OCI-LY7 (cell line): ENCODE measurements at regions not wholly inside any gene's neighbourhood (a gene's known extent, or its start where the extent isn't known, plus 50 kb on each side); places are given as distances from the start of the nearest gene placed in this dataset.

Experiments
- BruUV-seq: library from RNA; stranded (reverse); fragments of 400-500 nt; replicated peaks from 2 replicates; lab custom pipeline; 2021; lab: Mats Ljungman, UMichigan
- CTCF ChIA-PET: fragments of 300-600 bp; sonication (Branson Sonifier 250); formaldehyde crosslinking; loops from one replicate; lab custom pipeline; 2022; ENCODE audit warnings: antibody characterized with exemption; ENCODE audit not compliant: unreplicated experiment; lab: Charles Lee
- POLR2A ChIA-PET: fragments of 300-600 bp; sonication (Branson Sonifier 250); formaldehyde crosslinking; loops from one replicate; lab custom pipeline; 2022; ENCODE audit warnings: antibody characterized with exemption; lab: Charles Lee
- DNase-seq: peaks from one replicate; pipeline ENCODE4 v3.0.0-alpha.2; 2015; ENCODE audit warnings: low spot score
- H2AFZ ChIP-seq: fragments of 200-600 bp; sonication (generic), shearing (Covaris generic); 2 replicates; pipeline ENCODE4 v1.6.1; 2014; ENCODE audit warnings: mild to moderate bottlenecking, antibody characterized with exemption, low read length, moderate library complexity
- H3K27ac ChIP-seq: fragments of 200-600 bp; sonication (generic); 2 replicates; pipeline ENCODE4 v1.5.1; 2014; ENCODE audit warnings: mixed run types, low read depth, mild to moderate bottlenecking, moderate library complexity, low read length, inconsistent platforms; ENCODE audit not compliant: poor library complexity, severe bottlenecking
- H3K36me3 ChIP-seq: fragments of 200-600 bp; sonication (generic); 2 replicates; pipeline ENCODE4 v1.6.1; 2014; ENCODE audit warnings: mild to moderate bottlenecking, antibody characterized with exemption, low read length, moderate library complexity, mixed read lengths; ENCODE audit not compliant: insufficient read depth
- H3K4me1 ChIP-seq: fragments of 200-600 bp; sonication (generic); 2 replicates; pipeline ENCODE4 v1.5.1; 2014; ENCODE audit warnings: mild to moderate bottlenecking, low read length; ENCODE audit not compliant: insufficient read depth, poor library complexity, severe bottlenecking
- H3K4me2 ChIP-seq: fragments of 200-600 bp; sonication (generic); 2 replicates; pipeline ENCODE4 v1.6.1; 2014; ENCODE audit warnings: mild to moderate bottlenecking, low read length
- H3K4me3 ChIP-seq: fragments of 200-600 bp; sonication (generic); 2 replicates; pipeline ENCODE4 v1.5.1; 2014; ENCODE audit warnings: mild to moderate bottlenecking, low read depth, low read length; ENCODE audit not compliant: poor library complexity, severe bottlenecking
- H3K79me2 ChIP-seq: fragments of 200-600 bp; sonication (generic); 2 replicates; pipeline ENCODE4 v1.6.1; 2016; ENCODE audit warnings: low read depth, mild to moderate bottlenecking, low read length, moderate library complexity, mixed read lengths; ENCODE audit not compliant: insufficient read depth
- H3K9me2 ChIP-seq: fragments of 200-600 bp; sonication (generic); 2 replicates; pipeline ENCODE4 v1.6.1; 2016; ENCODE audit warnings: mild to moderate bottlenecking, low read length, mixed read lengths; ENCODE audit not compliant: insufficient read depth
- H3K9me3 ChIP-seq: fragments of 200-600 bp; sonication (generic); 2 replicates; pipeline ENCODE4 v1.6.1; 2014; ENCODE audit warnings: mild to moderate bottlenecking, mixed run types, low read length, mixed read lengths
- H4K20me1 ChIP-seq: fragments of 200-600 bp; sonication (generic); 2 replicates; pipeline ENCODE4 v1.6.1; 2014; ENCODE audit warnings: mild to moderate bottlenecking, antibody characterized with exemption, low read length, moderate library complexity, mixed read lengths; ENCODE audit not compliant: insufficient read depth
- CTCF ChIP-seq: fragments of 200-600 bp; sonication (generic); conservative IDR thresholded peaks from 2 replicates; pipeline ENCODE4 v1.5.1; 2014; ENCODE audit warnings: mild to moderate bottlenecking, antibody characterized with exemption, low read length, moderate library complexity, mixed read lengths
- EZH2phosphoT487 ChIP-seq: fragments of 200-600 bp; sonication (generic); IDR thresholded peaks from 2 replicates; pipeline ENCODE4 v1.6.1; 2018; ENCODE audit warnings: low read depth, borderline replicate concordance, mild to moderate bottlenecking, mixed run types, antibody characterized with exemption, low read length, moderate library complexity, mixed read lengths
- intact Hi-C: fragments of 100-400 bp; cut with micrococcal nuclease; formaldehyde crosslinking; loops from one replicate; pipeline ENCODE4 v1.10.0; 2022; ENCODE audit not compliant: unreplicated experiment

GRCh38 chr2:240233885-240234502 lies 93.5 kb upstream of the OTOS start:
- H3K79me2 ChIP-seq = no peaks in the 10 kb centered on the region
- DNase-seq = no peak
- no peak overlapping the region for H3K4me3 ChIP-seq
- H3K4me2 ChIP-seq = no peak overlapping the region
- no peak overlapping the region for H2AFZ ChIP-seq
- H4K20me1 ChIP-seq = no peaks in the 10 kb centered on the region
- no peaks in the 10 kb centered on the region for H3K36me3 ChIP-seq
- no peak for TF ChIP-seq CTCF
- TF ChIP-seq EZH2phosphoT487 = no peak
- BruUV-seq = no TSS peak
- H3K9me3 ChIP-seq = peaks cover 10% of the 10 kb centered on the region
- intact Hi-C loops = loop anchor here (1.0 kb wide), 1 partner anchor 204 kb away; no protein-coding TSS in a partner anchor
- ChIA-PET CTCF (interaction anchor here (0.6 to 0.8 kb wide), 2 partner anchors 17 to 214 kb away, joined by 7 to 10 read pairs; no protein-coding TSS in a partner anchor), POLR2A (no interaction called here)
- no peaks in the 10 kb centered on the region for H3K9me2 ChIP-seq
- H3K27ac ChIP-seq = no peak overlapping the region
- H3K4me1 ChIP-seq = peaks cover 8% of the 10 kb centered on the region

DNA sequence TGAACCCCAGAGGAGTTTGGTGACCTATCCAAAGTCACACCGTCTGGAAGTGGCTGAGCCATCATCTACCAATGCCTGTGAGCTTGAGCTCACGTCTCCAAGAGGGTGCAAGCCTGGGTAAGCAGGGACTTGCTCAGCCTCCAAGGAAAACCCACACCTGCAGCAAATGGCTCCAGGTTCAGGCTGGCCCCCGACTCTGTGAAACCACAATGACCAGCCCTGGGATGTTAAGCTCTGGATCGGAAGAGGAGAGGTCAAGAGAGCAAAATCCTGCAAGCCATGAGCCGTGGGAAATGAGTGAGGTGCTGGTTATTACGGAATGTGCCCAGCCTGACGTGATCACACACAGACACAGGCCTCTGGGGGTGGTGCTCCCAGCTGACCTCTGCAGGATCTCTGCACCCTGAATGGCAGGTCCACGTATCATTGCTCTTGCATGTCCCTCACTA lies 94.1 kb upstream of the OTOS start:
- POLR2A ChIA-PET = no interaction called here
- no peaks in the 10 kb centered on the region for H3K9me2 ChIP-seq
- no TSS peak for BruUV-seq
- peaks cover 5% of the 10 kb centered on the region; the same call in 1 of the 2 replicates for H3K9me3 ChIP-seq
- H3K4me1 ChIP-seq = peaks cover 8% of the 10 kb centered on the region
- H3K79me2 ChIP-seq = no peaks in the 10 kb centered on the region
- DNase-seq = no peak
- no peak overlapping the region for H3K4me3 ChIP-seq
- no peaks in the 10 kb centered on the region for H4K20me1 ChIP-seq
- no peak overlapping the region for H2AFZ ChIP-seq
- H3K36me3 ChIP-seq = no peaks in the 10 kb centered on the region
- no peak overlapping the region for H3K4me2 ChIP-seq
- intact Hi-C loops = no loop called here
- no peak for TF ChIP-seq CTCF
- TF ChIP-seq EZH2phosphoT487 = no peak
- H3K27ac ChIP-seq = no peak overlapping the region
- CTCF ChIA-PET = no interaction called here

DNA sequence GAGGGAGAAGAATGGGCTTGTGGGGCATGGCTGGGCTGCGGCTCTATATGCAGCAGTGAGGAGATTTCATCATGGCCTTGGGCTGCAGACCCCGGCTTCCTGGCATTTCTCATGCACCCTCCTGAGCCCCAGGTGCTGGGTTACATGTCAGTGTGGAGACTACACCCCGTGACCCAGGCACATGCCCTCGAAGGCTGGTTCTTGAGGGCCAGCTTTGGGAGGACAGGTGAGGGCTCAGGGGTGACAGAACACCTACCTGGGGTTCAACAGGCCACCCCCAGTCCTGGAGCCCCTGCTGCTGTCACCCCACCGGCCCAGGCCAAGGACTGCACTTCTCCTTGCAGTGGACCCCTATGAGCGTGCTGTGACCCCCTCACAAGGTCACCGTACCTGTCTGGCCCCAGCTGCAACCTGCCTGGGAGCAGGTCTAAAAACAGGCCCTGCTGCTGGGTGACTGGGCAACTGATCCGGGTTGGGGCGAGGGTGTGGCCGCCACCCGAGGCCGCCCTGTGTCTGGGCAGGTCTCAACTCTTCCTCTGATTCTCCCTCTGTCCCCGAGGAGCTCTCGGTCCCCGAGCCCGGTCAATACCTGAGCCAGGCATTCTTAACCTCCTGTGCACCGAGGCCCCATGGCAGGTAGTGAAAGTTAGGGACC lies 94.8 kb upstream of the OTOS start:
- peaks cover 6% of the 10 kb centered on the region for H3K4me1 ChIP-seq
- no peak overlapping the region for H2AFZ ChIP-seq
- ChIA-PET POLR2A (no interaction called here), CTCF (no interaction called here)
- no peaks in the 10 kb centered on the region for H3K9me3 ChIP-seq
- H3K36me3 ChIP-seq = no peaks in the 10 kb centered on the region
- H3K79me2 ChIP-seq = no peaks in the 10 kb centered on the region
- no peak overlapping the region for H3K4me2 ChIP-seq
- BruUV-seq = no TSS peak
- H3K27ac ChIP-seq = no peak overlapping the region
- no peaks in the 10 kb centered on the region for H4K20me1 ChIP-seq
- no peak for TF ChIP-seq CTCF
- no peak for TF ChIP-seq EZH2phosphoT487
- no peak for DNase-seq
- intact Hi-C loops = no loop called here
- no peak overlapping the region for H3K4me3 ChIP-seq
- no peaks in the 10 kb centered on the region for H3K9me2 ChIP-seq
